Karpas-422 (cell line): ENCODE measurements at regions not wholly inside any gene's neighbourhood (a gene's known extent, or its start where the extent isn't known, plus 50 kb on each side); places are given as distances from the start of the nearest gene placed in this dataset.
A peak's percentile ranks its signal among the peaks of the same experiment; 100 is the strongest.

Experiments
- DNase-seq: peaks from one replicate; pipeline ENCODE4 v3.0.0-alpha.2; 2015
- H2AFZ ChIP-seq: fragments of 200-600 bp; sonication (generic); 2 replicates; pipeline ENCODE4 v1.6.1; 2014; ENCODE audit warnings: antibody characterized with exemption, low read length, mixed read lengths
- H3K27ac ChIP-seq: fragments of 200-600 bp; sonication (generic); 2 replicates; pipeline ENCODE4 v1.5.1; 2014; ENCODE audit warnings: mild to moderate bottlenecking, low read length, moderate library complexity
- H3K27me3 ChIP-seq: fragments of 200-600 bp; sonication (generic); 2 replicates; pipeline ENCODE4 v1.6.1; 2014; ENCODE audit warnings: low read length, mixed read lengths
- H3K36me3 ChIP-seq: fragments of 200-600 bp; sonication (generic); 2 replicates; pipeline ENCODE4 v1.6.1; 2014; ENCODE audit warnings: low read length, mixed read lengths; ENCODE audit not compliant: insufficient read depth
- H3K4me1 ChIP-seq: fragments of 200-600 bp; sonication (generic); 2 replicates; pipeline ENCODE4 v1.6.1; 2014; ENCODE audit warnings: mild to moderate bottlenecking, low read length, mixed read lengths
- H3K4me2 ChIP-seq: fragments of 200-600 bp; sonication (generic); 2 replicates; pipeline ENCODE4 v1.6.1; 2014; ENCODE audit warnings: low read length, low read depth, mild to moderate bottlenecking; ENCODE audit not compliant: poor library complexity, severe bottlenecking
- H3K4me3 ChIP-seq: fragments of 200-600 bp; sonication (generic); 2 replicates; pipeline ENCODE4 v1.5.1; 2014; ENCODE audit warnings: mild to moderate bottlenecking, antibody characterized with exemption, low read length, mixed read lengths
- H3K79me2 ChIP-seq: fragments of 200-600 bp; sonication (generic); 2 replicates; pipeline ENCODE4 v1.6.1; 2014; ENCODE audit warnings: mild to moderate bottlenecking, low read length, mixed read lengths
- H3K9ac ChIP-seq: fragments of 200-600 bp; sonication (generic); 2 replicates; pipeline ENCODE4 v1.6.0; 2014; ENCODE audit warnings: low read length
- H3K9me2 ChIP-seq: fragments of 200-600 bp; sonication (generic), shearing (Covaris generic); replicated peaks from 2 replicates; pipeline ENCODE4 v1.6.0; 2014; ENCODE audit warnings: mild to moderate bottlenecking, low read length, moderate library complexity; ENCODE audit not compliant: insufficient read depth
- H3K9me3 ChIP-seq: fragments of 300-700, 200-600 bp; sonication (generic); 2 replicates; pipeline ENCODE4 v1.6.1; 2014; ENCODE audit warnings: low read length, mixed read lengths
- H4K20me1 ChIP-seq: fragments of 200-600 bp; sonication (generic); 2 replicates; pipeline ENCODE4 v1.6.1; 2014; ENCODE audit warnings: mild to moderate bottlenecking, antibody characterized with exemption, low read length, low read depth; ENCODE audit not compliant: insufficient read depth

- Histone ChIP-seq H3K9me2 (no peaks in the 10 kb centered on the region), H3K4me1 (peaks cover 55% of the 10 kb centered on the region), H3K4me3 (no peak overlapping the region), H3K36me3 (no peaks in the 10 kb centered on the region), H2AFZ (no peak overlapping the region), H3K27me3 (no peaks in the 10 kb centered on the region), H3K9ac (no peak overlapping the region), H3K9me3 (no peaks in the 10 kb centered on the region), H3K79me2 (no peaks in the 10 kb centered on the region), H4K20me1 (no peaks in the 10 kb centered on the region), H3K4me2 (no peak overlapping the region), H3K27ac (no peak overlapping the region)
- no peak for DNase-seq
These were observed 168.7 kb upstream of the NTM start for GRCh38 chr11:131201674-131202073.

GRCh38 chr11:131203040-131203439, 167.4 kb upstream of the NTM start:
- no peaks in the 10 kb centered on the region for H3K27me3 ChIP-seq
- DNase-seq, result no peak
- no peaks in the 10 kb centered on the region for H3K9me3 ChIP-seq
- H3K4me2 ChIP-seq, result peak overlapping the region; percentile 28
- H3K4me3 ChIP-seq, result no peak overlapping the region
- H2AFZ ChIP-seq, result peak overlapping the region; percentile 50; the same call in 1 of the 2 replicates
- H3K9me2 ChIP-seq, result no peaks in the 10 kb centered on the region
- no peak overlapping the region for H3K27ac ChIP-seq
- H4K20me1 ChIP-seq, result no peaks in the 10 kb centered on the region
- H3K9ac ChIP-seq, result peak overlapping the region; percentile 20; the same call in 1 of the 2 replicates
- H3K36me3 ChIP-seq, result no peaks in the 10 kb centered on the region
- peaks cover 41% of the 10 kb centered on the region for H3K4me1 ChIP-seq
- H3K79me2 ChIP-seq, result no peaks in the 10 kb centered on the region

- no peak overlapping the region for H3K27ac ChIP-seq
- DNase-seq, result no peak
- H3K4me3 ChIP-seq, result no peak overlapping the region
- no peaks in the 10 kb centered on the region for H3K36me3 ChIP-seq
- H3K4me2 ChIP-seq, result no peak overlapping the region
- no peak overlapping the region for H3K9ac ChIP-seq
- peaks cover 29% of the 10 kb centered on the region for H3K4me1 ChIP-seq
- H2AFZ ChIP-seq, result no peak overlapping the region
- H3K27me3 ChIP-seq, result no peaks in the 10 kb centered on the region
- no peaks in the 10 kb centered on the region for H4K20me1 ChIP-seq
- no peaks in the 10 kb centered on the region for H3K9me2 ChIP-seq
- no peaks in the 10 kb centered on the region for H3K9me3 ChIP-seq
- no peaks in the 10 kb centered on the region for H3K79me2 ChIP-seq
These were observed 166.1 kb upstream of the NTM start for GRCh38 chr11:131204282-131204681.

- no peak overlapping the region for H3K9ac ChIP-seq
These were observed 165.5 kb upstream of the NTM start for GRCh38 chr11:131204765-131205380.

GRCh38 chr11:131206671-131207070, 163.7 kb upstream of the NTM start:
- Histone ChIP-seq H4K20me1 (no peaks in the 10 kb centered on the region), H3K27ac (no peak overlapping the region), H3K4me2 (no peak overlapping the region), H3K4me3 (no peak overlapping the region), H3K9me3 (no peaks in the 10 kb centered on the region), H3K79me2 (no peaks in the 10 kb centered on the region), H2AFZ (no peak overlapping the region), H3K4me1 (peaks cover 14% of the 10 kb centered on the region), H3K27me3 (no peaks in the 10 kb centered on the region), H3K9me2 (no peaks in the 10 kb centered on the region), H3K36me3 (no peaks in the 10 kb centered on the region), H3K9ac (no peak overlapping the region)
- no peak for DNase-seq

More at GRCh38 chr11:131204765-131205380, 165.5 kb upstream of the NTM start:
- Histone ChIP-seq H3K4me2 (no peak overlapping the region), H3K4me1 (peaks cover 23% of the 10 kb centered on the region), H3K9me3 (no peaks in the 10 kb centered on the region), H3K27ac (no peak overlapping the region), H3K36me3 (no peaks in the 10 kb centered on the region), H3K9me2 (no peaks in the 10 kb centered on the region), H3K27me3 (no peaks in the 10 kb centered on the region), H3K4me3 (no peak overlapping the region), H4K20me1 (no peaks in the 10 kb centered on the region), H3K79me2 (no peaks in the 10 kb centered on the region), H2AFZ (no peak overlapping the region)
- DNase-seq, result no peak

- Histone ChIP-seq H3K27me3 (no peaks in the 10 kb centered on the region), H3K79me2 (no peaks in the 10 kb centered on the region), H4K20me1 (no peaks in the 10 kb centered on the region), H3K4me2 (no peak overlapping the region), H3K9me3 (no peaks in the 10 kb centered on the region), H3K9me2 (no peaks in the 10 kb centered on the region), H3K4me3 (no peak overlapping the region), H3K27ac (no peak overlapping the region), H3K36me3 (no peaks in the 10 kb centered on the region), H3K4me1 (peaks cover 8% of the 10 kb centered on the region), H2AFZ (no peak overlapping the region), H3K9ac (no peak overlapping the region)
- no peak for DNase-seq
These were observed 162.5 kb upstream of the NTM start for GRCh38 chr11:131207901-131208300.

- H3K36me3 ChIP-seq, result no peaks in the 10 kb centered on the region
- H3K9ac ChIP-seq, result no peak overlapping the region; the same call in 1 of the 2 replicates
- peaks cover 55% of the 10 kb centered on the region for H3K4me1 ChIP-seq
- peak overlapping the region; percentile 42 for H3K4me2 ChIP-seq
- no peaks in the 10 kb centered on the region for H4K20me1 ChIP-seq
- no peaks in the 10 kb centered on the region for H3K27me3 ChIP-seq
- DNase-seq, result peak; percentile 80
- H3K4me3 ChIP-seq, result no peak overlapping the region
- no peak overlapping the region for H2AFZ ChIP-seq
- H3K79me2 ChIP-seq, result no peaks in the 10 kb centered on the region
- no peaks in the 10 kb centered on the region for H3K9me2 ChIP-seq
- H3K9me3 ChIP-seq, result no peaks in the 10 kb centered on the region
- 0 out of 2 replicates have a peak overlapping the region, but pooled peaks have one; percentile 37 for H3K27ac ChIP-seq
These were observed 152.8 kb upstream of the NTM start for GRCh38 chr11:131217313-131218310.

GRCh38 chr11:131218542-131218941, 151.9 kb upstream of the NTM start:
- Histone ChIP-seq H3K4me3 (no peak overlapping the region), H3K9me2 (no peaks in the 10 kb centered on the region), H2AFZ (no peak overlapping the region), H3K9ac (no peak overlapping the region), H3K27ac (no peak overlapping the region), H3K4me2 (no peak overlapping the region), H3K79me2 (no peaks in the 10 kb centered on the region), H4K20me1 (no peaks in the 10 kb centered on the region), H3K9me3 (no peaks in the 10 kb centered on the region), H3K36me3 (no peaks in the 10 kb centered on the region), H3K4me1 (peaks cover 55% of the 10 kb centered on the region), H3K27me3 (no peaks in the 10 kb centered on the region)
- no peak for DNase-seq
